ENCODE measurements at regions not wholly inside any gene's neighbourhood (a gene's known extent, or its start where the extent isn't known, plus 50 kb on each side); places are given as distances from the start of the nearest gene placed in this dataset.

GRCh38 chr9:96183751-96184150 is 118.2 kb downstream of the HSD17B3 start:
- DNase-seq = no peak

GRCh38 chr9:96178153-96178552 is 123.8 kb downstream of the HSD17B3 start:
- DNase-seq = no peak

GRCh38 chr9:96177719-96178028 is 124.3 kb downstream of the HSD17B3 start:
- no peak for DNase-seq

DNA sequence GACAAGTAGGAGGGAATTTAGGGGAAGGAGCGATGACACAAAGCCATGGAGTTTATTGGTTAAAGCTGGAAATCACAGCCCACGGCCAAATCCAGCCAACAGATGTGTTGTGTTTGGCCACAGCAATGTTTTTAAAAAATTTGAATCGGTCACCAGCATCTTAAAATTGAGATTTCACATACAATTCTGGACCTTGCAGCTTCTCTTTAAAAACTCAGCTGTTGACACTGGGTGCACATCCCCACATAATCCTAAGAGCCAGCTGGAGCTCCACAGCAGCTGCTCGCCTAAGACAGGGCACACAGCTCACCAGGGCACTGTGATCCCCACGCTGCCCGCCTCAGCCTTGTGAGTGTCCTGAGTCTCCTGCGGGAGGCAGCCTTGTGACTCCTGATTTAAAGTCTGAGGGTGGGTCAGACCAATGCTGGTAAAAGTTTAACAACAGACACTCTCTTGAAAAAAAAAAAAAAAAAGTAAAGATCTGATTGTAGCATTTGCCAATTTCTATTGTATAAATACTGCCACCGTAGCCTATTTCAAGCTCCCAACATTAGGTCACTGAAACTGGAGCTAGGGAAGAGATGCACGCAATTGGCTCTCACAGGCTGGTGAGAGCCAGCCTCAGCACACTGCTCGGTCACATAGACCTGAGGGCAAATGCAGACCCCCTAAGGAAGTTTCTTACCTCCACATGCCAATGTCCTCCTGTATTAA is 124.8 kb downstream of the HSD17B3 start:
- DNase-seq = no peak

DNA sequence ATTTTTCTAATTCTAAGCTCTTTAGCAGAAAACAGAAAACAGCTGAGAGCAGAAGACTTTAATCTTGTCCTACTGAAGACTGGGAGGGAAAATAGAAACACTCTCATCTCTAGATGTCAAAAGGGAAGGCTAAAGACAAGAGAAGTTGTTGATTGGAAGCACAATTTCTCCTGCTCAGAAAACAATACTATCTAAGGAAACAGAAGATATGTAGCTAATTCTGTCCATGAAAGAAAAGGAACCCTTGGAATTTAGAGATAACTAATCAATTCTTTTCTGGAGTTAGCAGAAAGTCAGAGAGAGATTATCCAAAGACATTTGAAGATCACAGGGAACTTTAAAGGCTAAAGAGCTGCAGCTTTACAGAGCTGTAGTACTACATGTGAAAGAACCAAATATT is 126.2 kb downstream of the HSD17B3 start:
- DNase-seq = no peak

- DNase-seq = no peak
Measured at GRCh38 chr9:96175001-96175400, 127.0 kb downstream of the HSD17B3 start.

- no peak for DNase-seq
Measured at GRCh38 chr9:96174371-96174770, 127.6 kb downstream of the HSD17B3 start.

DNA sequence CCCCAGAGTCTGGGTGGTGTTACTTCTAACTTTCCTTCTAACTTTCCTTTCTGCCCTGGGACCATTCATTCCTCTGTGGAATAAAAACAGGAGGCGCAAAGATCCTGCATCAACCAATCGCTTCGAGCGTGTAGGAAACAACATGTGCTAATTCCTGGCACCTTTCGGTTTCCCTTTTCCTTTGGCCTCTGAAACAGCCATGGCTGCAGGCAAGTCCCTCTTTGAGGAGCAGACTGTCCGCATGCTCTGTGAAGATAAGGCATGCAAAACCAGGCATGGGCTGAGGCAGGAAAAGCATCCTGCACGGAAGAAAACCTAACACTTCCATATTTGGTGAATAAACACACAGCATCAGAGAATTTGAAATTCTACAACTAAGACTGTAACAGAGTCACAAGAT is 128.3 kb downstream of the HSD17B3 start:
- DNase-seq = no peak

- DNase-seq = no peak
Measured at GRCh38 chr9:96172797-96173196, 129.2 kb downstream of the HSD17B3 start.

DNA sequence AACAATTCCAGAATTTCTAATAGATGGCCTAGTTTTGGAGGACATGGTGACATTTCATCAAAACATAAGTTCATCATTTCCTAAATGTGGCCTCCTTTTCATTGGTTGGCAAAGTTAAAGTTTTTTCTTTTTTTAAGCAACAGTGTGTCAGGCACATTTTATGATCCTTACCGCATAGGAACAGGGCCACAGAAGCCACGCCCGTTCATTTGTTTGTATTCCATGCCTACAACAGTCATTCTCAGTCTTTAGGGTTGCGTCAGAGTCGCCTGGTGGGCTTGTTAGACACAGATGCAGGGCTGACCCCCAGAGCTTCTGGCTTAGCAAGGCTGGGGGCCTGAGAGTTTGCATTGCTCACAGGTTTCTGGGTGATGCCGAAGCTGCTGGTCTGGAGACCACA is 130.2 kb downstream of the HSD17B3 start:
- DNase-seq = no peak

GRCh38 chr9:96169901-96170300 is 132.1 kb downstream of the HSD17B3 start:
- no peak for DNase-seq

DNA sequence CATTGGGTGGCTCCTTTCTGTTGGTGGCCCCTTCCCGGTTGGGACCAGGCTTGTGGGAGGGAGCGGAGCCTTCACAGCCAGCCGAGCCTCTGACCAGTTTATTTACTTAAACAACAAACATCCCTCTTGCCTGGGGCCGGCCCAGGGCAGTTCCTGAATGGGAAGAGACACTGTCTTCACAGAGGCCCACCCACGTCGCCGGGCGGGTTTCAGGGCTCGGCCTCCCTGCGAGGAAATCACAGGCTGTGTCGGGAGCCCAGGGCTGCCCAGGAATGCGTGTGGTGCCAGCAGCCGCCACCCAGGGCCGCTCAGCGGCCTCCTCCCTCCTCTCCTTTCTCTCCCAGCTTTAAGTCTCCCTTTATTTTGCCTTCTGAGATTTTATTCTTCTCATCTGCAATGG is 132.5 kb downstream of the HSD17B3 start:
- no peak for DNase-seq

- no peak for DNase-seq
Measured at GRCh38 chr9:96168882-96169281, 133.1 kb downstream of the HSD17B3 start.

- no peak for DNase-seq
Measured at GRCh38 chr9:96167011-96167410, 135.0 kb downstream of the HSD17B3 start.

DNA sequence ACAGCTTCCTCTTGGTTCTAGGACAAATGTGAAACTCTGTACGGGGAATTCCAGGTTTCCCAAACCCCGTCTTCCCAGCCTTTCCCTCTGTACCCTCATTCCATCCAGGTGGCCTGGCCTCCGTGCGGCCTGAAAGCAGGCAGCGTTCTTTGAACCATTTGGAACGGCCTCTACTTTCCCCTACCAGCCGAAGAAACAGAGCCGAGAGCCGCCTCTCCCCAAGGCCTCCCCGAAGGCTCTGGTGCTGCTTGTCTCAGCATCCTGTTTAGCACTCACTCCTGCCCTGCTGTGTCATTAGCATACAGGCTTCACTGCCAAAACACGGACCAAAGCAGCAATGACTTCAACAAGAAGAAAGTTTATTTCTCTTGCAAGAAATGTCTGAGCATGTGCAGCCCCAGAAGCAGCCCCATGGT is 137.7 kb downstream of the HSD17B3 start:
- no peak for DNase-seq

GRCh38 chr9:96163712-96164111 is 138.3 kb downstream of the HSD17B3 start:
- no peak for DNase-seq

DNA sequence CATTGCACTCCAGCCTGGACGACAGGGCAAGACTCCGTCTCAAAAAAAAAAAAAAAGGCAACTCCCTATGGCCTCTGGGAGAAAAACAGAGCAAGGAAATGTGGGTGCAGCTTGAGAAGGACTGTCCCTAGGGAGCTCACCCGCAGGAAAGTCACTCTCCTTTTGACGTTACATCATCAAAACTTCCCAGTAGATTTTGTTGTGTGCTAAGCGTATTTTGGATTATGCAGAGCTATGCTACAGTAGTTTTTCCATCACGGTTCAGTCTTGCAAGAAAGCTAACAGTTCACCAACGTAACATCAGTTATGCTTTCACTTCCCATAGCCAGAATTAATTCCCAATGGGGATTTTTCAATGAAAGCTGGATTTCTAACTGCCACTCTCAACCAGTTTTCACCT is 138.8 kb downstream of the HSD17B3 start:
- no peak for DNase-seq

DNA sequence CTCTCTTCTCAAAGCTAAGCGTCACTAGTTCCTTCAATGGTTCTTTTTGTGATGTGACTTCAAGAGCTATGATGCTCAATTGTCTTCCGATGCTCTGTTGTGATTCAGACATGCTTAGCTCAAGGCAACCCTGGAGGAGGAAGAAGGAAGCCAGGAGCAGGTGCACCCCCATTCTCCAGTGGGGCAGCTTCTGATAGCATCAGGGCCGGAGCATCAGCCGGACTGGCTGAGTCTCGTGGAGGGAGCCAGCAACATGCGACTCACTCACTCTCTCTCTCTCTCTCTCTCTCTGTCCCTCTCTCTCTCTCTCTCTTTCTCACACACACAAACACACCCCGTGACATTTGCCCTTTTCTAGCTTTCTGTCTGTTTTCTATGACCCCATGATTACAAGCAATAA is 140.2 kb downstream of the HSD17B3 start:
- DNase-seq = no peak

GRCh38 chr9:96160866-96161265 is 141.1 kb downstream of the HSD17B3 start:
- DNase-seq = no peak

GRCh38 chr9:96160168-96160567 is 141.8 kb downstream of the HSD17B3 start:
- no peak for DNase-seq

DNA sequence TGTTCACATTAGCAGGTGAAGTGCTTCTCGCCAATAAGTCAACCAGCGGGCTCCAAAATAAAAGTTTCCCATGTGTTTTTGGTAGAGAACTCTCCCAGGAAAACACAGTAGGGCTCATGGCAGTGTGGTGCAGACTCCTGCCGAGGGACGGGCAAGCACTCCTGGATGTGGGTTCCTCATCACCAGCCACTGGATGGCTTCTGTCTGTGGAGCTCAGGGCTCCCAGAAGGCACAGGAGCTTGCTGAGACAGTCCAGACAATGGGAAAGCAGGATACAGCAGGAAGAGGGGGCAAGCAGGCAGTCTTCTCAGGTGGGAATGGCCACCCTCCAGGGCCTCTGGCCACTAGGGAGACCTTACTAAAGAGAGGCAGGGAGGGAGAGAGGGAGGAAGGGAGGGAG is 142.4 kb downstream of the HSD17B3 start:
- DNase-seq = no peak

DNA sequence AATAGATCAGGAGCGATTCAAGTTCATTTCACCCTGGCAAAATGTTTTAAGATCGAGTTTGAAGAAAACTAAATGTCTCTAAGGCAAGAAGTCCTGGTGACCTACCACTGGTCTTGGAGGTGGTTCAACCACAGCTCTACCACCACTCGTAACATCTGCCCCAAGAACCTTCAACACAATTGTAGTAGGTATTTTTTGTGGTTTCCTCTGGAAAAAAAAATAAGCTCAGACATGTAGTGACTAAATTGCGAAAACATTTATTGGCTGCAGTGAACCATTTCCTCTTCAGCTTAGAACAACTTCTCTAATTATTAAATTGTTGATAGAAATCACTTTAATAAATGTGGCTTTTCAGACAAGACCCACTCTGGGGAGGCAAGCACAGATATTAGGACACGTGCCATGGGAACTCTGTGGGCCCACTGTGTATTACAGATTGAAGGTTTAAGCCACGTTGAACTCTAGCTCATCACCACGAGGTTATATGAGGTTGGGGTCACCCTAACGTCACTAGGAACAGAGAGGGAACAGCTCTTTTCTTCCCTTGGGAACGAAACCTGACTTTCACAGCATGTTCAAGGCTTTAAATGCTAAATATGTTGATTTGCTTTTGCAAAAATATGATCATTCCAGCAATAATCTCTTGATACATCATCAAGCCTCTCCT is 142.9 kb downstream of the HSD17B3 start:
- DNase-seq = no peak

DNA sequence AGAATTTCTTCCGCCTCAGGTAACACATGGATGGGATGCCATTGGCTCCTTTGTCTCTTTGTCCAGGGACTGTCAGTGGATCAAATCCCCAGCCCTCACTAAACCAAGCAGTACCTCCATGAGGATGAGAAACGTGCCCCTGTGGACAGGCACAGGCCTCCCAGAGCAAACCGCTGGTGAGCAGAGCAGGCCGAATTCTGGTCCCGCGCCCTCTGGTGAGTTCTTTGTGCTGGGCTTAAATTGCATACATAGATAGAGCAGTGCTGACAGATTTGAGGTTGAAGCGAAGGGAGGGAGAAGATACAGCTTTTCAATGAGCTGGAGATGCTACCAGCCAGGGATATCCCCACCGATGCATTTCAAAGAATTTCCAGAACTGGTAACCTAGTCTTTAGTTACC is 143.8 kb downstream of the HSD17B3 start:
- no peak for DNase-seq

DNA sequence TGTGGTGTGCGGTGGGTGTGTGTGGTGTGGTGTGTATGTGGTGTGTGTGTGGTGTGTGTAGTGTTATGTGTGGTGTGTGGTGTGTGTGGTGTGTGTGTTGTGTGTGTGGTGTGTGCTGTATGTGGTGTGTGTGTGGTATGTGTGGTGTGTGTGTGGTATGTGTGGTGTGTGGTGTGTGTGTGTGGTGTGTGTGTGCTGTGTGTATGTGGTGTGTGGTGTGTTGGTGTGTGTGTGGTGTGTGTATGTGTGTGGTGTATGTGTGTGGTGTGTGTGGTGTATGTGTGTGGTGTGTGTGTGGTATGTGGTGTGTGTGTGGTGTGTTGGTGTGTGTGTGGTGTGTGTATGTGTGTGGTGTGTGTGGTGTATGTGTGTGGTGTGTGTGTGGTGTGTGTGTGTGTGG is 144.3 kb downstream of the HSD17B3 start:
- DNase-seq = no peak

Data from NCI-H510A (cell line).